Prostate gland (tissue), 2 donors: ENCODE measurements at regions not wholly inside any gene's neighbourhood (a gene's known extent, or its start where the extent isn't known, plus 50 kb on each side); places are given as distances from the start of the nearest gene placed in this dataset.

Experiments used
- DNase-seq: peaks from one replicate; pipeline ENCODE4 v3.0.0-alpha.2; 2019; ENCODE audit warnings: low spot score
- H3K27ac ChIP-seq, 2 donors: fragments of 200-600 bp; sonication (generic); 2 replicates each; pipeline ENCODE4 v1.5.1; 2017 to 2019
- H3K27me3 ChIP-seq: fragments of 200-600 bp; sonication (generic); replicated peaks from 2 replicates; pipeline ENCODE4 v1.5.1; 2019; ENCODE audit not compliant: insufficient read depth
- H3K36me3 ChIP-seq, 2 donors: fragments of 200-600 bp; sonication (generic); 1 replicate in 1 of 2; 2 replicates in 1 of 2; pipeline versions ENCODE4 v1.5.1 to v1.8.1; 2017 to 2019
- H3K4me1 ChIP-seq: fragments of 200-600 bp; sonication (generic); replicated peaks from 2 replicates; pipeline ENCODE4 v1.5.1; 2019
- H3K4me3 ChIP-seq, 2 donors: fragments of 200-600 bp; sonication (generic); 2 replicates each; pipeline ENCODE4 v1.5.1; 2017 to 2019
- H3K9me3 ChIP-seq: fragments of 200-600 bp; sonication (generic); 2 replicates; pipeline ENCODE4 v1.5.1; 2017
- POLR2A ChIP-seq: fragments of 450-650 bp; IDR thresholded peaks from one replicate; pipeline ENCODE4 v1.6.1; 2016; ENCODE audit warnings: antibody characterized with exemption, mild to moderate bottlenecking
- POLR2AphosphoS5 ChIP-seq: sonication (generic); formaldehyde crosslinking; IDR thresholded peaks from one replicate; pipeline ENCODE4 v1.6.1; 2017; ENCODE audit warnings: antibody characterized with exemption
- WGBS: methylation state at CpG from one replicate; pipeline ENCODE4 v1.1.5; 2018; 5-methylcytosine and 5-hydroxymethylcytosine counted together
- intact Hi-C: fragments of 100-400 bp; cut with DNase I; formaldehyde crosslinking; loops from one replicate; pipeline ENCODE4 v1.14.2; 2022
- TF ChIP-seq, protein P1 (sequence below), 4 experiments: fragments of 200-600 bp in 2 of 4; fragments of 450-650 bp in 2 of 4; sonication (generic) in 2 of 4; IDR thresholded peaks; 1 replicate in 3 of 4; 2 replicates in 1 of 4; pipeline ENCODE4 v1.5.1; 2016 to 2019; ENCODE audit warnings: antibody characterized with exemption in 4 of 4, mild to moderate bottlenecking in 2 of 4, moderate library complexity in 2 of 4

DNA sequence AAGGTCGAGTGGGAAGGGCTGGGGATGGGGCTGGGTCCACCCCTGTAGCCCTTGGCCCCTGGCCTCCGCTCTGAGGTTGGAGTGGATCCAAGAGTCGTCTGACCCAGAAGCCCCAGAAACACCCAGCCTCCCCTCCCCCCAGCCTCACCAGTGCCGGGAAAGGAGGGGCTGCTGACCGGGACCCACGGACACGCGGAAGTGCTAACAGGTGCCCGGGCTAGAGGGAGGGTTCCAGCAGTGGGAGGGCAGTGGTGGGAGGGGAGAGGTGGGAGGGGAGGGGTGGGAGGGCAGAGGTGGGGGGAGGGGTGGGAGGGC, 131.8 kb upstream of the NKX1-1 start:
- intact Hi-C loops = no loop called here
- DNase-seq = no peak
- 56% methylated on average over 3 of the region's 9 CpGs for WGBS
- no peak overlapping the region for H3K27ac ChIP-seq
- H3K27me3 ChIP-seq = peaks cover 5% of the 10 kb centered on the region
- no peak overlapping the region for H3K4me3 ChIP-seq
- H3K9me3 ChIP-seq = no peaks in the 10 kb centered on the region
- H3K36me3 ChIP-seq = no peaks in the 10 kb centered on the region
- H3K4me1 ChIP-seq = peaks cover 11% of the 10 kb centered on the region
- TF ChIP-seq POLR2AphosphoS5 = no peak
- TF ChIP-seq POLR2A = no peak
- TF ChIP-seq, protein P1, sequence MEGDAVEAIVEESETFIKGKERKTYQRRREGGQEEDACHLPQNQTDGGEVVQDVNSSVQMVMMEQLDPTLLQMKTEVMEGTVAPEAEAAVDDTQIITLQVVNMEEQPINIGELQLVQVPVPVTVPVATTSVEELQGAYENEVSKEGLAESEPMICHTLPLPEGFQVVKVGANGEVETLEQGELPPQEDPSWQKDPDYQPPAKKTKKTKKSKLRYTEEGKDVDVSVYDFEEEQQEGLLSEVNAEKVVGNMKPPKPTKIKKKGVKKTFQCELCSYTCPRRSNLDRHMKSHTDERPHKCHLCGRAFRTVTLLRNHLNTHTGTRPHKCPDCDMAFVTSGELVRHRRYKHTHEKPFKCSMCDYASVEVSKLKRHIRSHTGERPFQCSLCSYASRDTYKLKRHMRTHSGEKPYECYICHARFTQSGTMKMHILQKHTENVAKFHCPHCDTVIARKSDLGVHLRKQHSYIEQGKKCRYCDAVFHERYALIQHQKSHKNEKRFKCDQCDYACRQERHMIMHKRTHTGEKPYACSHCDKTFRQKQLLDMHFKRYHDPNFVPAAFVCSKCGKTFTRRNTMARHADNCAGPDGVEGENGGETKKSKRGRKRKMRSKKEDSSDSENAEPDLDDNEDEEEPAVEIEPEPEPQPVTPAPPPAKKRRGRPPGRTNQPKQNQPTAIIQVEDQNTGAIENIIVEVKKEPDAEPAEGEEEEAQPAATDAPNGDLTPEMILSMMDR (IDR thresholded peaks at IDR 0.05) = no peak

DNA sequence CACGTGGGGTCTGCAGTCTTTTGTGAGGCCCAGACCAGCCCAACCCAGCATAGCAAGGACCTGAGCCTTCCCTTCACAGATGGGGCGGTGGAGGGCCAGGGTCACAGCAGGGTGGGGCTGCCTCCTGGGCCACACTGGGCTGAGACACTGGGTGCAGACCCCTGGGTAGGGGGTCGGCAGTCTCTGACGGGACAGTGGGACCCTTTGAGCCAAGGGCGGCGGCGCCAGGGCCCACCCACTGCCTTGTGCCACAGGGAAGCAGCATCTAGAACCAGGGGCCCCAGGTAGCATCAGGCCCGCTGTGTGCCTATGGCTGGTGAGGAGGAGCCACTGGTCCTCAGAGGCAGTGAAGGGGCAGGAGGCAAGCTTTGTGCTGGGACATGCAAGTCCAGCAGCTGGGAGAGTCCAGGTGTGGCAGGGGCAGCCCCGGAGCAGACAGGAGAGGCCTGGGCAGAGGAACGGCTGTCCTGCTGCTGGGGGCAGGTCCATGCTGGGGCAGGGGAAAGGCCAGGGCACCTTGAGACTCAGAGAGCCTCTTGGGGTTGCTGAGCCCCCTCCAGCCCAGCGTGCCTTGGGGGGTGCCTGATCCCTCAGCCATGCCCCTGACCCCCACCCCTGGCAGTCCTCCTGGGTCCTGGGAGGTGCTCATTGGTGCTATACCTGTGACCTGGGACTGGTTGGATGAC, 131.3 kb upstream of the NKX1-1 start:
- TF ChIP-seq, protein P1 (IDR thresholded peaks at IDR 0.05) = no peak
- no peak for TF ChIP-seq POLR2A
- TF ChIP-seq POLR2AphosphoS5 = no peak
- no peak overlapping the region for H3K4me3 ChIP-seq
- H3K9me3 ChIP-seq = no peaks in the 10 kb centered on the region
- WGBS = 90% methylated on average over 11 of the region's 11 CpGs
- H3K4me1 ChIP-seq = peaks cover 11% of the 10 kb centered on the region
- no peak for DNase-seq
- intact Hi-C loops = no loop called here
- no peak overlapping the region for H3K27ac ChIP-seq
- no peaks in the 10 kb centered on the region for H3K36me3 ChIP-seq
- H3K27me3 ChIP-seq = peaks cover 5% of the 10 kb centered on the region

DNA sequence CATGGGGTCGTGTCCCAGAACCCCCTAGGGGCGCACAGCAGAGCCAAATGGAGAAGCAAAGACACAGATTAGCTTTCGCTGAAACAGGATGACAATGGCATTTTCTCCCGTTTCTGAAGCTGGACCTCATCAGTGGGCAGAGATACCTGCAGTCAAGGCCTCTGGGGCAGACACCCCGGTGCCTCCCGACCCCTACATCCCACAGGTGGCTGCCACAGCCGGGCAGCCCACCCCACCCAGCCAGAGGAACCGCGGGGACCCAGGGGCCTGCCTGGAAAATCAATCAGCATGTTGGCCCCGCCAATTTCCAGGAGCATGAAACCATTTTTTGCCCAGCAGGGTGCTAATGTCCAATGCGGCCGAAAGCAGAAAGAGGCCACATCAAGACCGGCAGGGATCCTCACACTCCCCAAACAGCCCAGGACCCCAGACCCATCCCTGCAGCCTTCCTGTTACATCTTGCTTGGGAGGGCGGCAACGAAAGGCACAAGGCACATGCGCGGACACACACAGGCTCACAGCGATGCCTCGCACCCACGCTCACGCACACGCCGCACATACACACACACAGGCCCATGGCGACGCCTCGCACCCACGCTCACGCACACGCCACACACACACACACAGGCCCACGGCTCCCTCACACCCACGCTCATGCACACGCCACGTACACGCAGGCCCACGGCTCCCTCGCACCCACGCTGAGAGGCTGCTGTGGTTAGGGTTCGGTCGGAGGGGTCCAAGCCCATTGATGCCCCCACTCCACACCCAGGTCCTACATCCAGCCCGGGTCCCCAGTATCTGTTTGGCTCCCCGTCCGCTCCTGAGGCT, 130.6 kb upstream of the NKX1-1 start:
- Histone ChIP-seq H3K27me3 (peaks cover 5% of the 10 kb centered on the region), H3K4me1 (peaks cover 11% of the 10 kb centered on the region), H3K4me3 (no peak overlapping the region), H3K36me3 (no peaks in the 10 kb centered on the region), H3K9me3 (no peaks in the 10 kb centered on the region), H3K27ac (no peak overlapping the region)
- no peak for DNase-seq
- intact Hi-C loops = no loop called here
- 93% methylated on average over 42 of the region's 42 CpGs for WGBS
- TF ChIP-seq POLR2A = no peak
- TF ChIP-seq, protein P1 (IDR thresholded peaks at IDR 0.05) = no peak
- no peak for TF ChIP-seq POLR2AphosphoS5

DNA sequence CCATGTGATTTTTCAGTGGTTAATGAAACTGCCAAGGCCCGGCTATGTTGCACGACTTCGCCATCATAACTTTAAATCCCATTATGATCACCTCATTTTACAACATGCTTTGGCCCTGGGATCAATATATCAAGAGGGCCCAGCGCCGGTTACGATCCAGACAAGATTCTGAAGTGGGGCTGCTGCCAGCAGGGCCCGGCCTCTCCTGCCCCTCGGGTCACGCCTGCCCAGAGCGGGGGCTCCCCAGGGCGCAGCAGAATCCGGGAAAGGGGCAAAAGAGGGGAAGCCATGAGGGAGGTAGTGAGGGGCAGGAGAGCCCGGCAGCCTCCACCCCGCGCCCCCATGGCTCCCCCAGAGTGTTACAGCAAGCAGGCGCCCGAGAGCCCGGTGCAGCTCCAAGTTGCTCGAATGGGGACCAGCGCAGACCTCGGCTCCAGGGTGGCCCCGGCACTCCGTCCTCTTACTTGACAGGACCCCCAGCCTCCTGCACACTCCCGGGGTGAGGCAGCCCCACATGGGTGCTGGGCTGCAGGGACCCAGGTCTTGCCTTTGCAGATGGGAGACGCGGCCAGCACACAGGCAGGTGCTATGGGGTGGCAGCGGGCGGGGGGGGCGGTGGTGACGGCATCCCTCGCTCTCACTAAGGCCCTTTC, 129.8 kb upstream of the NKX1-1 start:
- intact Hi-C loops = no loop called here
- Histone ChIP-seq H3K36me3 (no peaks in the 10 kb centered on the region), H3K4me3 (no peak overlapping the region), H3K27me3 (peaks cover 5% of the 10 kb centered on the region), H3K4me1 (peaks cover 8% of the 10 kb centered on the region), H3K27ac (no peak overlapping the region), H3K9me3 (no peaks in the 10 kb centered on the region)
- DNase-seq = no peak
- TF ChIP-seq, protein P1 (IDR thresholded peaks at IDR 0.05) = no peak
- TF ChIP-seq POLR2A = no peak
- TF ChIP-seq POLR2AphosphoS5 = no peak
- whole genome bisulfite sequencing = 89% methylated on average over 31 of the region's 31 CpGs
